Small intestine (tissue), 7 donors: ENCODE measurements at regions not wholly inside any gene's neighbourhood (a gene's known extent, or its start where the extent isn't known, plus 50 kb on each side); places are given as distances from the start of the nearest gene placed in this dataset.

ENCODE experiments used
- DNase-seq, 2 donors: peaks; one replicate each; pipeline versions ENCODE4 v3.0.0 to v3.0.0-alpha.2; 2013
- FAIRE-seq: peaks from 2 replicates; lab custom pipeline; 2012; peaks lifted over from hg19 to GRCh38; lab: Jason Lieb, UNC
- H3K27ac ChIP-seq, 3 donors: one replicate each; pipeline ENCODE4 v1.5.1; 2013; ENCODE audit warnings: low read length in 2 of 3, mild to moderate bottlenecking in 2 of 3, control low read depth in 1 of 3, inconsistent platforms in 1 of 3, low read depth in 1 of 3, moderate library complexity in 1 of 3
- H3K27me3 ChIP-seq, 3 donors: one replicate each; pipeline ENCODE4 v1.6.1; 2013; ENCODE audit warnings: low read length in 3 of 3, inconsistent platforms in 1 of 3; ENCODE audit not compliant: control insufficient read depth in 3 of 3, insufficient read depth in 3 of 3
- H3K36me3 ChIP-seq, 3 donors: one replicate each; pipeline ENCODE4 v1.6.1; 2013; ENCODE audit warnings: low read length in 3 of 3, inconsistent platforms in 1 of 3, low read depth in 1 of 3, mild to moderate bottlenecking in 1 of 3, moderate library complexity in 1 of 3; ENCODE audit not compliant: control insufficient read depth in 3 of 3, insufficient read depth in 2 of 3
- H3K4me1 ChIP-seq, 3 donors: one replicate each; pipeline ENCODE4 v1.6.1; 2013; ENCODE audit warnings: low read length in 2 of 3, inconsistent platforms in 1 of 3, low read depth in 1 of 3, mild to moderate bottlenecking in 1 of 3, moderate library complexity in 1 of 3; ENCODE audit not compliant: control insufficient read depth in 3 of 3, insufficient read depth in 2 of 3
- H3K4me3 ChIP-seq, 3 donors: one replicate each; pipeline ENCODE4 v1.5.1; 2013; ENCODE audit warnings: low read length in 3 of 3, control low read depth in 1 of 3, inconsistent platforms in 1 of 3, low read depth in 1 of 3, mild to moderate bottlenecking in 1 of 3, moderate library complexity in 1 of 3
- H3K9me3 ChIP-seq, 2 donors: one replicate each; pipeline ENCODE4 v1.6.1; 2013; ENCODE audit warnings: low read depth in 1 of 2, low read length in 1 of 2; ENCODE audit not compliant: control insufficient read depth in 2 of 2, insufficient read depth in 1 of 2
- WGBS, 3 donors: extraction: QIAGEN DNeasy Blood & Tissue Kit; methylation state at CpG; one replicate each; pipeline ENCODE4 v1.1.7; 2013; 5-methylcytosine and 5-hydroxymethylcytosine counted together
- donor health status: healthy with polysubstance abuse.
- donor health status: control.
- donor health status: control.
- donor health status: Bipolar disorder and iron deficiency.
- donor health status: healthy.

GRCh38 chr6:166772518-166772917 is 145.5 kb upstream of the RPS6KA2 start:
- WGBS, 3 donors: 53 to 67% (median 60%) methylated on average over 8 of the region's 8 CpGs
- no peaks in the 10 kb centered on the region for H3K9me3 ChIP-seq
- DNase-seq: no peak
- H3K27ac ChIP-seq: no peak overlapping the region
- H3K4me3 ChIP-seq: no peak overlapping the region
- H3K36me3 ChIP-seq: no peaks in the 10 kb centered on the region
- peaks cover 0 to 3% (median 0%) of the 10 kb centered on the region in 3 donors for H3K27me3 ChIP-seq
- FAIRE-seq: no peak
- H3K4me1 ChIP-seq: no peaks in the 10 kb centered on the region

DNA sequence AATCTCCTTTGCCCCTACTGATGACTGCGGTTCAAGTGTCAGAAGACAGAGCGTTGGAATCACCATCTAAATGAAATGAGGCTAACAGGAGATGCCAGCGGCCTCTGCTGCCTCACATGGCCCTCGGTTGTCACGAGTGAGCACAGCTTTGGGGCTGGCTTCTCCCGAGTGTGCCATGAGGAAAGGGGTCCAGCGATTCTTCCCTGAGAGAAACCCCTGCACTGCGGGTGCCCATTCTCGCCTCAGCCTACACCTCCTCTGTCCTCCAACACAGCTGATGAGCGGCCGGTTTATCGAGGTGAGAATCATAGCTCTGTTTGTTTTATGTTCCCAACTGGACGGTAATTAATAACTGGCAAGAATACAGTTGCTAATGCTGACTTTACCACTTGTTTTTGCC is 144.7 kb upstream of the RPS6KA2 start:
- no peak for DNase-seq
- Histone ChIP-seq H3K36me3 (no peaks in the 10 kb centered on the region), H3K4me3 (no peak overlapping the region), H3K9me3 (no peaks in the 10 kb centered on the region), H3K27me3 (peaks cover 0 to 3% (median 0%) of the 10 kb centered on the region in 3 donors), H3K4me1 (no peaks in the 10 kb centered on the region), H3K27ac (no peak overlapping the region)
- WGBS, 3 donors: 91 to 94% (median 94%) methylated on average over 13 of the region's 13 CpGs
- no peak for FAIRE-seq

DNA sequence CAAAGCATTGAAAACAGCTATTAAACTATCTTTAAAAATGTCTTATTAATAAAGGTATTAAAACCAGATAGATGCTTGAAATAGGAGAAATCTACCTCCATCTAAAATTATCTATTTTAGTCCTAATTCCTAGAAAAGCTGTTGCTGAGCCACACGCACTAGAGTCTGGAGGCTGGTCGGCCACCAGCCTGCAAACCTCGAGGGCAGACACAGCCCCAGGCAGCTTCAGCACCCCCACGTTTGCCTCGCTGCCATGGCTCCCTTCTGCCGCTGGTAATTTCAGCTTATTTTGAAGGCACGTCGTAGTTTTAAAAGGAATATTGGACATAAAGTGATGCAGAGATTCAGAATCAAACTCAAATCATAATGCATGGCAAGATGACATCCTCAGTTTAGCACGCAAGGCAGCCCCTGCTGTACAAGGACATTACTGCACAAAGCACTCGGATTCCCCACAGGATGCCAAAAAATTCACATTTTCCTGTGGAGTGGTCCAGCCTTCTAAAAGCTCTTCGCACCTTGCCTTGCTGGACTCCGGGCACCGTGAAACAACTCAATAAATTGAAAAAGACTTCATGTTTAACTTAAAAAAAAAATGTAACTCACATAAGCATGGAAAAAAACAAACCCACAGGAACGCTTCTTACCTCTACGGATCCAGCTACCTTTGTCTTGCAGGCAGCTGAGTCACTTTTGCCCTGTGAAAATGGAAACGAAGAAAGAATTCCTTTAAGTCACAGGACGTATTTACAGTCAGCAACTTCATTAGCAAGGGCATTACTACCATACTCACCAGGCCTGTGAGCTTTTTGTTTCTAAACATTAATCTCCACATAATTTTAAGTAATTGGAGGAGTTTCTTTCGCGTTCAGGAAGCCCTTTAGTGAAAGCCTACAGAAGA is 143.4 kb upstream of the RPS6KA2 start:
- 82 to 88% (median 82%) methylated on average over 19 of the region's 19 CpGs for WGBS, 3 donors
- no peak for DNase-seq
- Histone ChIP-seq H3K4me1 (no peaks in the 10 kb centered on the region), H3K27me3 (peaks cover 0 to 2% (median 0%) of the 10 kb centered on the region in 3 donors), H3K9me3 (no peaks in the 10 kb centered on the region), H3K27ac (no peak overlapping the region), H3K4me3 (no peak overlapping the region), H3K36me3 (no peaks in the 10 kb centered on the region)
- no peak for FAIRE-seq

DNA sequence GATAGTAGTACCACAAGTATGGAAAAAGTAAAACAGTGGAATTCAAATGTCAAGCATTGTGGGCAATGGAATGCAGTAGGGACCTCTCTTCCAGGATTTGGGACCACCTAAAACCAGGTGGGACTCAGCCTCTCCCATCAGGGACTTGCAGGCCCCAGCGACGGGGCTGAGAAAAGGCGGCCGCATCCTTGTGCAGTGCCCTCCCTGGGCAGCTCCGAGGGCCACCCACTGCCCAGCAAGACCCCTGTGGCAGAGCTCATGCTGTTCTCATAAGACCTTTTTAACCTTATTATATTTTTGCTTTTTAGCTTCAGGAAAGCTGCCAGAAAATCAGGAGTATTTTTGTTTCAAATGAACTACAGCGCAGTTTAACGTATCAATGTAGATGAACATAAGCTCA is 142.6 kb upstream of the RPS6KA2 start:
- no peaks in the 10 kb centered on the region for H3K4me1 ChIP-seq
- no peak for FAIRE-seq
- H3K27me3 ChIP-seq: no peaks in the 10 kb centered on the region
- 85 to 87% (median 86%) methylated on average over 7 of the region's 7 CpGs for WGBS, 3 donors
- no peaks in the 10 kb centered on the region for H3K36me3 ChIP-seq
- no peak for DNase-seq
- H3K4me3 ChIP-seq: no peak overlapping the region
- H3K27ac ChIP-seq: no peak overlapping the region
- H3K9me3 ChIP-seq: no peaks in the 10 kb centered on the region

- FAIRE-seq (no peak), DNase-seq (no peak)
- H3K9me3 ChIP-seq: no peaks in the 10 kb centered on the region
- WGBS, 3 donors: 69 to 92% (median 70%) methylated on average over 8 of the region's 8 CpGs
- no peaks in the 10 kb centered on the region for H3K36me3 ChIP-seq
- no peaks in the 10 kb centered on the region for H3K27me3 ChIP-seq
- no peak overlapping the region for H3K27ac ChIP-seq
- H3K4me1 ChIP-seq: no peaks in the 10 kb centered on the region
- H3K4me3 ChIP-seq: no peak overlapping the region
Measured at GRCh38 chr6:166768761-166769160, 141.7 kb upstream of the RPS6KA2 start.

DNA sequence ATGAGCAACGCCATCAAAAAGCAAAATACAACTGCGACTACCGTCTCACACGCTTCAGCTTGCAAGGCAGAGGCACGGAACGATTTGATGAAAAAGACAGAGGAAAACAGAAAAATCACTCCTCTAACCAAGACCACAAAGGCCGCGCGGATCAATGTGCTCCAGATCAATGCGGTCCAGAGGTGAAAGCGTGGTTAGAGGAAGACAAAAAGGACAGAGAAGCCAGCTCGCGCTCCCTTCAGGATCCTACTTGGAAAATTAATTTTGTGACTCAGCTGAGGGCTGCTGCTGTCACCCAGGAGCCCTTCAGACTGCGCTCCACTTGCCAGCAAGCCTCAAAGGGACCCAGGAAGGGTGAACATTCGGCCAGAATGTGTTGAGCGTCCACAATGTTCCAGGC is 140.2 kb upstream of the RPS6KA2 start:
- Histone ChIP-seq H3K27ac (no peak overlapping the region), H3K4me3 (no peak overlapping the region), H3K9me3 (no peaks in the 10 kb centered on the region), H3K36me3 (no peaks in the 10 kb centered on the region), H3K27me3 (no peaks in the 10 kb centered on the region), H3K4me1 (no peaks in the 10 kb centered on the region)
- FAIRE-seq: no peak
- DNase-seq: no peak
- WGBS, 3 donors: 86 to 91% (median 89%) methylated on average over 16 of the region's 16 CpGs

GRCh38 chr6:166766769-166767168 is 139.7 kb upstream of the RPS6KA2 start:
- no peak overlapping the region for H3K27ac ChIP-seq
- H3K27me3 ChIP-seq: no peaks in the 10 kb centered on the region
- H3K4me1 ChIP-seq: no peaks in the 10 kb centered on the region
- no peaks in the 10 kb centered on the region for H3K9me3 ChIP-seq
- no peaks in the 10 kb centered on the region for H3K36me3 ChIP-seq
- FAIRE-seq (no peak), DNase-seq (no peak)
- 38 to 61% (median 54%) methylated on average over 10 of the region's 10 CpGs for WGBS, 3 donors
- H3K4me3 ChIP-seq: no peak overlapping the region

- FAIRE-seq (no peak), DNase-seq (no peak)
- WGBS, 3 donors: 94 to 96% (median 95%) methylated on average over 14 of the region's 14 CpGs
- no peak overlapping the region for H3K4me3 ChIP-seq
- no peaks in the 10 kb centered on the region for H3K4me1 ChIP-seq
- no peaks in the 10 kb centered on the region for H3K36me3 ChIP-seq
- H3K27ac ChIP-seq: no peak overlapping the region
- no peaks in the 10 kb centered on the region for H3K9me3 ChIP-seq
- no peaks in the 10 kb centered on the region for H3K27me3 ChIP-seq
Measured at GRCh38 chr6:166765234-166765541, 138.1 kb upstream of the RPS6KA2 start.
